ENCODE measurements at regions not wholly inside any gene's neighbourhood (a gene's known extent, or its start where the extent isn't known, plus 50 kb on each side); places are given as distances from the start of the nearest gene placed in this dataset.

- H3K36me3 ChIP-seq (ENCODE audit: control insufficient read depth, insufficient read depth, low read length) = no peaks in the 10 kb centered on the region
- CTCF ChIA-PET = no interaction called here
- no TSS peak for BruUV-seq (replicated peaks)
- Mint-ChIP-seq H3K27ac (ENCODE audit: unreplicated experiment) (no peak overlapping the region), H3K36me3 (ENCODE audit: insufficient read depth, unreplicated experiment) (no peaks in the 10 kb centered on the region), H3K27me3 (ENCODE audit: insufficient read depth, unreplicated experiment) (no peaks in the 10 kb centered on the region), H3K4me1 (ENCODE audit: low read depth, unreplicated experiment) (no peaks in the 10 kb centered on the region), H3K4me3 (ENCODE audit: unreplicated experiment) (no peak overlapping the region), H3K9me3 (ENCODE audit: unreplicated experiment) (no peaks in the 10 kb centered on the region)
- POLR2A ChIA-PET = no interaction called here
- no peaks in the 10 kb centered on the region for H3K4me1 ChIP-seq
- H3K27me3 ChIP-seq (replicated peaks; ENCODE audit: control insufficient read depth, insufficient read depth, low read length) = no peaks in the 10 kb centered on the region
- no peak overlapping the region for H3K4me3 ChIP-seq (ENCODE audit: low read depth, low read length)
- intact Hi-C loops (cut with micrococcal nuclease; ENCODE audit: unreplicated experiment) = no loop called here
- TF ChIP-seq CTCF (IDR thresholded peaks at IDR 0.05; ENCODE audit: insufficient read depth in 1 of 2, low read depth in 1 of 2, low read length in 1 of 2, severe bottlenecking in 1 of 2, unreplicated experiment in 1 of 2) = no peak
- H3K9me3 ChIP-seq = no peaks in the 10 kb centered on the region
- no peak for DNase-seq
Observed at GRCh38 chrX:149131774-149132173, 373.3 kb downstream of the IDS start.

- H3K36me3 ChIP-seq (ENCODE audit: control insufficient read depth, insufficient read depth, low read length) = no peaks in the 10 kb centered on the region
- no peak overlapping the region for H3K4me3 ChIP-seq (ENCODE audit: low read depth, low read length)
- intact Hi-C loops (cut with micrococcal nuclease; ENCODE audit: unreplicated experiment) = no loop called here
- TF ChIP-seq CTCF (IDR thresholded peaks at IDR 0.05; ENCODE audit: insufficient read depth in 1 of 2, low read depth in 1 of 2, low read length in 1 of 2, severe bottlenecking in 1 of 2, unreplicated experiment in 1 of 2) = no peak
- no TSS peak for BruUV-seq (replicated peaks)
- no peaks in the 10 kb centered on the region for H3K4me1 Mint-ChIP-seq (ENCODE audit: low read depth, unreplicated experiment)
- no peaks in the 10 kb centered on the region for H3K9me3 Mint-ChIP-seq (ENCODE audit: unreplicated experiment)
- no peaks in the 10 kb centered on the region for H3K4me1 ChIP-seq
- no peak overlapping the region for H3K27ac Mint-ChIP-seq (ENCODE audit: unreplicated experiment)
- H3K27me3 Mint-ChIP-seq (ENCODE audit: insufficient read depth, unreplicated experiment) = no peaks in the 10 kb centered on the region
- no peaks in the 10 kb centered on the region for H3K27me3 ChIP-seq (replicated peaks; ENCODE audit: control insufficient read depth, insufficient read depth, low read length)
- no peaks in the 10 kb centered on the region for H3K9me3 ChIP-seq
- H3K36me3 Mint-ChIP-seq (ENCODE audit: insufficient read depth, unreplicated experiment) = no peaks in the 10 kb centered on the region
- ChIA-PET CTCF (no interaction called here), POLR2A (no interaction called here)
- DNase-seq = no peak
- no peak overlapping the region for H3K4me3 Mint-ChIP-seq (ENCODE audit: unreplicated experiment)
Observed at GRCh38 chrX:149129767-149130166, 375.3 kb downstream of the IDS start.

DNA sequence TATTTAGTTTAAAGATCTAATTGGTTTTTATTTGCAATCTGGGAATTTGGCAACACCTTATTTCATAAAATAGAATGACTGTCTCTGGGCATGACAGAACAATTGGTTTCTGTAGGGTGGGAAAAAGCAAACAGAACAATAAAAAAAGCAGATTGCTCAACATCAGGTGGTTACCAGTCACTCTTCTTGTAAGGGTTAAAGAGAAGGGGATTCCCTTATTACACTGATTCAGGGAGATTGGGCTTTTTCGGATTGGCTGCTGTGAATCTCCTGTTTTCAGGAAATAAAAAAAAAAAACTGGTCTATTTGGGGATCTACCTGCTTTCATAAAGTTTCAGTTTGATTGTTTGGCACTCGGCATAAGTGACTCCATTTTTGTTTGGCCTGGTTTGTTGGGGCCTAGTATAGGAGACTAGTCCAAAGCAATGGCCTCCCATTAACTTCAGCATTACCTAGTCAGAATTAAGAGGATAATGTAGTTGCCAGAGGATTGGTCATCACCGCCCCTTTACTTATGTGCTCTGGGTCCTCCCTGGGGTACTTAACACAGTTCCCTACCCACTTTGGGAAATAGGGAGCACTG lies 380.5 kb downstream of the IDS start:
- no peaks in the 10 kb centered on the region for H3K9me3 Mint-ChIP-seq (ENCODE audit: unreplicated experiment)

More for the DNA sequence above, 380.5 kb downstream of the IDS start:
- POLR2A ChIA-PET = no interaction called here
- Mint-ChIP-seq H3K4me3 (ENCODE audit: unreplicated experiment) (no peak overlapping the region), H3K27ac (ENCODE audit: unreplicated experiment) (no peak overlapping the region), H3K27me3 (ENCODE audit: insufficient read depth, unreplicated experiment) (peaks cover 4% of the 10 kb centered on the region), H3K4me1 (ENCODE audit: low read depth, unreplicated experiment) (no peaks in the 10 kb centered on the region), H3K36me3 (ENCODE audit: insufficient read depth, unreplicated experiment) (no peaks in the 10 kb centered on the region)
- H3K4me3 ChIP-seq (ENCODE audit: low read depth, low read length) = no peak overlapping the region
- intact Hi-C loops (cut with micrococcal nuclease; ENCODE audit: unreplicated experiment) = no loop called here
- H3K27me3 ChIP-seq (replicated peaks; ENCODE audit: control insufficient read depth, insufficient read depth, low read length) = no peaks in the 10 kb centered on the region
- no TSS peak for BruUV-seq (replicated peaks)
- no peaks in the 10 kb centered on the region for H3K4me1 ChIP-seq
- CTCF ChIA-PET = no interaction called here
- no peaks in the 10 kb centered on the region for H3K9me3 ChIP-seq
- DNase-seq = no peak
- no peak for TF ChIP-seq CTCF (IDR thresholded peaks at IDR 0.05; ENCODE audit: insufficient read depth in 1 of 2, low read depth in 1 of 2, low read length in 1 of 2, severe bottlenecking in 1 of 2, unreplicated experiment in 1 of 2)
- no peaks in the 10 kb centered on the region for H3K36me3 ChIP-seq (ENCODE audit: control insufficient read depth, insufficient read depth, low read length)
